Gastrocnemius medialis (tissue), 4 donors: ENCODE measurements at regions not wholly inside any gene's neighbourhood (a gene's known extent, or its start where the extent isn't known, plus 50 kb on each side); places are given as distances from the start of the nearest gene placed in this dataset.

ENCODE experiments used
- ATAC-seq, 2 donors: fragments of 150-250 bp; one replicate each; pipeline ENCODE4 v1.9.1; 2016
- DNase-seq, 2 donors: peaks; one replicate each; pipeline ENCODE4 v3.0.0-alpha.2; 2019
- H3K27ac ChIP-seq, 4 donors: fragments of 200-600 bp; sonication (generic); 1 replicate in 1 of 4; 2 replicates in 3 of 4; pipeline ENCODE4 v1.5.1; 2016 to 2018; ENCODE audit warnings: mild to moderate bottlenecking in 2 of 4, moderate library complexity in 1 of 4
- H3K27me3 ChIP-seq, 3 donors: fragments of 200-600 bp; sonication (generic) in 2 of 3; 1 replicate in 1 of 3; 2 replicates in 2 of 3; pipeline versions ENCODE4 v1.5.1 to v1.6.0; 2016 to 2019; ENCODE audit warnings: mild to moderate bottlenecking in 1 of 3, moderate library complexity in 1 of 3
- H3K36me3 ChIP-seq, 2 donors: fragments of 200-600 bp; sonication (generic) in 1 of 2; one replicate each; pipeline ENCODE4 v1.5.1; 2017 to 2018
- H3K4me1 ChIP-seq, 2 donors: fragments of 200-600 bp; sonication (generic) in 1 of 2; one replicate each; pipeline ENCODE4 v1.5.1; 2016 to 2017; ENCODE audit warnings: mild to moderate bottlenecking in 2 of 2
- H3K4me3 ChIP-seq, 4 donors: fragments of 200-600 bp; sonication (generic) in 3 of 4; 1 replicate in 1 of 4; 2 replicates in 3 of 4; pipeline ENCODE4 v1.5.1; 2016 to 2019; ENCODE audit warnings: mild to moderate bottlenecking in 2 of 4
- H3K9me3 ChIP-seq, 3 donors: fragments of 200-600 bp; sonication (generic) in 2 of 3; 1 replicate in 1 of 3; 2 replicates in 2 of 3; pipeline ENCODE4 v1.5.1; 2016 to 2019
- CTCF ChIP-seq, 5 experiments: fragments of 450-650 bp in 3 of 5; fragments of 200-600 bp in 2 of 5; sonication (generic) in 2 of 5; IDR thresholded peaks in 4 of 5; conservative IDR thresholded peaks in 1 of 5; 1 replicate in 4 of 5; 2 replicates in 1 of 5; pipeline ENCODE4 v1.5.1; 2016 to 2019; ENCODE audit warnings: antibody characterized with exemption in 5 of 5, mild to moderate bottlenecking in 3 of 5, moderate library complexity in 3 of 5
- POLR2A ChIP-seq, 2 donors: fragments of 450-650 bp; IDR thresholded peaks; one replicate each; pipeline ENCODE4 v1.6.1; 2017; ENCODE audit warnings: antibody characterized with exemption in 2 of 2, mild to moderate bottlenecking in 2 of 2, moderate library complexity in 2 of 2
- in situ Hi-C, 4 donors: fragments of 200-750 bp; cut with MboI; loops; one replicate each; pipeline versions ENCODE4 v1.15.0 to v1.8.0; 2017; ENCODE audit warnings: low sequenced_read_pairs in 4 of 4
- intact Hi-C: fragments of 100-400 bp; cut with DNase I; formaldehyde crosslinking; loops from one replicate; pipeline ENCODE4 v1.15.1; 2023; ENCODE audit warnings: low total_unique reads

GRCh38 chr5:179408611-179409010, 63.4 kb upstream of the ADAMTS2 start:
- intact Hi-C loops, result no loop called here

GRCh38 chr5:179407191-179408175, 62.2 kb upstream of the ADAMTS2 start:
- H3K27ac ChIP-seq, result no peak overlapping the region
- intact Hi-C loops (no loop called here), in situ Hi-C loops (no loop called here)

More at GRCh38 chr5:179408611-179409010, 63.4 kb upstream of the ADAMTS2 start:
- H3K27ac ChIP-seq, result no peak overlapping the region
- no peaks in the 10 kb centered on the region for H3K4me1 ChIP-seq
- H3K9me3 ChIP-seq, result no peaks in the 10 kb centered on the region
- ATAC-seq (no peak), DNase-seq (no peak)
- H3K36me3 ChIP-seq, result no peaks in the 10 kb centered on the region
- TF ChIP-seq POLR2A (IDR thresholded peaks at IDR 0.05), result no peak
- no peak for TF ChIP-seq CTCF (IDR thresholded peaks at IDR 0.05 in 4 of 5, conservative IDR thresholded peaks at IDR 0.05 in 1 of 5)
- no peak overlapping the region for H3K4me3 ChIP-seq
- H3K27me3 ChIP-seq, result no peaks in the 10 kb centered on the region
- in situ Hi-C loops, result no loop called here

GRCh38 chr5:179406031-179406961, 61.0 kb upstream of the ADAMTS2 start:
- Histone ChIP-seq H3K4me1 (no peaks in the 10 kb centered on the region), H3K4me3 (no peak overlapping the region), H3K27me3 (no peaks in the 10 kb centered on the region), H3K36me3 (no peaks in the 10 kb centered on the region), H3K27ac (no peak overlapping the region), H3K9me3 (no peaks in the 10 kb centered on the region)
- in situ Hi-C loops (no loop called here), intact Hi-C loops (no loop called here)
- ATAC-seq, result no peak
- TF ChIP-seq POLR2A (IDR thresholded peaks at IDR 0.05), result no peak
- TF ChIP-seq CTCF (IDR thresholded peaks at IDR 0.05 in 4 of 5, conservative IDR thresholded peaks at IDR 0.05 in 1 of 5), result no peak
- DNase-seq, result no peak

More at GRCh38 chr5:179407191-179408175, 62.2 kb upstream of the ADAMTS2 start:
- Histone ChIP-seq H3K27me3 (no peaks in the 10 kb centered on the region), H3K36me3 (no peaks in the 10 kb centered on the region), H3K4me1 (no peaks in the 10 kb centered on the region), H3K9me3 (no peaks in the 10 kb centered on the region), H3K4me3 (no peak overlapping the region)
- ATAC-seq, result no peak
- TF ChIP-seq POLR2A (IDR thresholded peaks at IDR 0.05) (no peak), CTCF (IDR thresholded peaks at IDR 0.05 in 4 of 5, conservative IDR thresholded peaks at IDR 0.05 in 1 of 5) (no peak)
- DNase-seq, result no peak

GRCh38 chr5:179405426-179406030, 60.3 kb upstream of the ADAMTS2 start:
- no peaks in the 10 kb centered on the region for H3K4me1 ChIP-seq
- in situ Hi-C loops (no loop called here), intact Hi-C loops (no loop called here)
- no peak for TF ChIP-seq CTCF (IDR thresholded peaks at IDR 0.05 in 4 of 5, conservative IDR thresholded peaks at IDR 0.05 in 1 of 5)
- no peak for TF ChIP-seq POLR2A (IDR thresholded peaks at IDR 0.05)
- DNase-seq, result no peak
- H3K9me3 ChIP-seq, result peaks cover 0 to under 1% (median 0%) of the 10 kb centered on the region in 3 donors
- H3K27me3 ChIP-seq, result no peaks in the 10 kb centered on the region
- ATAC-seq, result no peak
- no peaks in the 10 kb centered on the region for H3K36me3 ChIP-seq
- no peak overlapping the region for H3K4me3 ChIP-seq
- H3K27ac ChIP-seq, result no peak overlapping the region
